HG02623 (cell line): ENCODE measurements at regions not wholly inside any gene's neighbourhood (a gene's known extent, or its start where the extent isn't known, plus 50 kb on each side); places are given as distances from the start of the nearest gene placed in this dataset.

Source experiments
- ATAC-seq: cut with Tn5 transposase; IDR thresholded peaks from one replicate; pipeline ENCODE4 v1.9.1; 2021; ENCODE audit warnings: moderate library complexity; ENCODE audit not compliant: unreplicated experiment

- no peak for ATAC-seq
Observed at GRCh38 chr9:32326146-32326545, 58.3 kb upstream of the ACO1 start.

GRCh38 chr9:32331240-32331639 lies 53.2 kb upstream of the ACO1 start:
- no peak for ATAC-seq

- ATAC-seq: no peak
Observed at GRCh38 chr9:32334112-32334511, 50.3 kb upstream of the ACO1 start.
